Activated CD4-positive, alpha-beta T cell treated with anti-CD3 and anti-CD28 coated beads, Interleukin-2, amount 50 U/mL, for 4 hours (primary cell): ENCODE measurements at regions not wholly inside any gene's neighbourhood (a gene's known extent, or its start where the extent isn't known, plus 50 kb on each side); places are given as distances from the start of the nearest gene placed in this dataset.
"Not testable (repeated sequence)": the region's sequence is repeated elsewhere in the genome, so short reads cannot be mapped to it uniquely, and the experiment has no call there.

Experiments
- DNase-seq, 2 experiments: peaks; one replicate each; pipeline ENCODE4 v3.0.0-alpha.2; 2020

DNA sequence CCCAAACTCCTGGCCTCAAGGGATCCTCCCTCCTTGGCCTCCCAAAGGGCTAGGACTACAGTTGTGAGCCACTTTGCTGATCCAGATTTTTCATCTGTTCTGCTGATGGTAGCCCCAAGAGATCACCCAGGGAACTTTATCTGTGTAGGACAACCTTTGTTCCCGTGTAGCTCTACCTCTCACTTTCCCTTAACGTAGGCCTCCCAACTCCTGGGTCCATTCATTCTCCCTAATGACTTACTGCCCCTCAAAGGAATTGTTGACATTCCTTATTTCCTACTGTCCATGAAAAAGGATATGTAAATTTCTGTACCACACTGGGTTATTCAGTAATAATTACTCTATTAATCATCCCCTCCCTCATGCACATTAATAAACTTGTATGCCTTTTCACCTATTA is 51.0 kb upstream of the PHF24 start:
- no peak for DNase-seq

DNA sequence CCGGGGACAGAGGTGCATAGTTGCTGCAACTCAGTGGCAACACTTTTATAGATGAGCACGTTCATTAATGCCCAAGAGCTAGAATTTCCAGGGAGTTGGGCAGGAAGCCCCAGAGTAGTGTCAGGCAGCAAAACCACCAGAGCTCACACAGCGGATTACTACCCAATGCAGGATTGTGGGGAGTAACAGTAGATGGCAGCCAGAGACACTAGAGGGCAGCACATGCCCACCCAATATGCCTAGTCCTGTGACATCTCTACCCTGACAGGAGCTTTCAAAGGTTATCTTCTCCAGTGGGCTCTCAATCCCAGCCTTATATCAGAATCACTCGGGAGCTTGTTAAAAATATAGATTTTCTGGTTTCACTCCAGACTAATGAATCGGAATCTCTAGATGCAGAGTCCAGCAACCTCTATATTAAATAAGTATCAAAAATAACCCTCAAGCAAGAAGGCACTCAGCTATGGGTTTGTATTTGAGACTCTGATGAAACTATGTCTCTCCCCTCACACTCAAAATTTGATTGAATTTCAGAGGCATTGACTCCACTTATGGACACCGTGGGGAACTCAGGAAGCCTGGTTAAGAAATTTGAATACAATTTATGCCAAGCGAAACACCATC is 58.4 kb upstream of the PHF24 start:
- DNase-seq = peak; percentile 78 to 81

DNA sequence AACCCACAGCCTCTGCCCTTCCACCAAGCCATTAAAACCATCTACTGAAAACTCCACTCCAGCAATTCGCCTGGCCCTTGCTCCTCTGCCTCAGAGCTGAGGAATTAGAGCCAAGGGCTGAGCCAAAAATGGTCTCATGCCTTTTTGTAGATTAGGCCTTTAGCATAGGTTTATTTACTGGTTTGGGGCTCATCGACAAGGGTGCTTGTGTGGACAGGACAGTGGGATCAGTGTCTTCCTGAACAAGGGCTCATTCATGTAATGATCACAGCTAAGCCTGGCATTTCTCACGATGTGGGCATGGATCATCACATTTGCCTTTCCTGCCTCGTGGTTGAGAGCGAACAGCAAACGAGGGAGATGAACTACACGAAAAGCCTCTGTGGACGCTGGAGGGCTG is 59.2 kb upstream of the PHF24 start:
- DNase-seq = no peak

DNA sequence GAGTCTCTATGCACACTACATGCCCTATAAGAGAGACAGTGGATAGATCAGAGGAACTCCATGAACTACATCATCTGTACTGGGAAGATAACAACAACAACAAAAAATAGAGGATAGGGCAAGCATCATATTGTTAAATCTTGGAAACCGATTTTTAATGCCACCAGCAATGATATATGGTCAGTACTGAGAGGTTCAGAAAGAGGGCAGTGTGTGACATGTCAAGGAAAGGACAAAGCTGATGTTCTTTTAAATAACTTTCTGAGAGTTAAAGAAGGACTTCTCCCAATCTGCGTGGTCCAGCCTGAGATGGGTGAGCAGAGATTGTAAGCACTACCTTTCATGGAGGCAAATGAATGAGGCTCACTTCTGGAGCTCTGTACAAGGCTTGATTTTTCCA is 62.0 kb upstream of the PHF24 start:
- no peak for DNase-seq

DNA sequence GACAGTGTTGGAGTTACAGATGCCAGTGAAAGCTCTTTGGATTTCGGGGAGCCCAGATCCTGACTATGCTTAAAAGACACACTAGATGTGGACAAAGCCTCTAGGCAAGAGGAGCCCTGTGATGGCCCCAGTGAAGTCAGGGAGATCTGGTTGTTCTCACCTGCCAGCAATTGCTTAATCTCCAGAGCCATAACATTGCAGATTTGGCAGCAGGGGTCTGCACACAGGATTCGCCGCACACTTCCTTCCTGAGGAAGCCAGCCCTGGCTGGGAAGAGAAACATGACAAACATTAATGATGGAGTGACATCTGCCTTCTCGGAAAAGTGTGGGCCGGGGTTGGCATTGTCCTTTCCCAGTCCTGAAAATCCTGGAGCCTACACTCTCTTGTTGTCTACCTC is 65.2 kb upstream of the PHF24 start:
- no peak for DNase-seq

DNA sequence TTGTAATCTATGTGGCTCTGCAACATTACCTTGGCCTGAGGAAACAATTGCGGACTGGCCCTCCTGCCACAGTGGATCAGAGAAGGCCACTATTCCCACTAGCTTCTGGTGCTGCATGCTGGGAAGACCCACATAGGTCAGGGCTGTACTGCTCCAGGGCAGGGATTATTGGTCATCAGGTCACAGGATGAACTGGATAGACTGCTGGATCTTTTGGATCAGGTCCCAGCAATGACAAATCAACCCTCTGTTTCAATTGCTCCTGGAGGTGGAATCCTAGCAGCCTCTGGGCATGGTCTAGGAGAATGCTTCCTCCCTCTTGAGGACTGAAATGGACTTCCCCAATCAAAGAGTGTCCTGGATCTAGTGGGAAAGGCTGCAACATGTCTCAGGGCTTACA is 66.7 kb upstream of the PHF24 start:
- no peak for DNase-seq

GRCh38 chr9:34887841-34888240 is 70.2 kb upstream of the PHF24 start:
- DNase-seq = no peak

- DNase-seq = no peak
These were observed 73.3 kb upstream of the PHF24 start for GRCh38 chr9:34884747-34885189.

DNA sequence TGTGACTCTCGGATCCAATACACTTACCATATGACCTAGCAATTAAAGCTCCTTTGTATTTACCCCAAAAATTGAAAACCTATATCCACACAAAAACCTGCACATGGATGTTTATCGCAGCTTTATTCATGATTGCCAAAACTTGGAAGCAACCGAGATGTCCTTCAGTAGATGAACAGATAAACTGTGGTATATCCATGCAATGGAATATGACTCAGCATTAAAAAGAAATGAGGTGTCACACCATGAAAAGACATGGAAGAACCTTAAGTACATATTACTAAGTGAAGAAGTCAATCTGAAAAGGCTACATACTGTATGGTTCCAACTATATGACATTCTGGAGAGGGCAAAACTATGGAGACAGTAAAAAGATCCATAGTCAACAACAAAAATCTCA is 82.0 kb upstream of the PHF24 start:
- DNase-seq = no peak

- no peak for DNase-seq
These were observed 88.7 kb upstream of the PHF24 start for GRCh38 chr9:34869390-34869789.

DNA sequence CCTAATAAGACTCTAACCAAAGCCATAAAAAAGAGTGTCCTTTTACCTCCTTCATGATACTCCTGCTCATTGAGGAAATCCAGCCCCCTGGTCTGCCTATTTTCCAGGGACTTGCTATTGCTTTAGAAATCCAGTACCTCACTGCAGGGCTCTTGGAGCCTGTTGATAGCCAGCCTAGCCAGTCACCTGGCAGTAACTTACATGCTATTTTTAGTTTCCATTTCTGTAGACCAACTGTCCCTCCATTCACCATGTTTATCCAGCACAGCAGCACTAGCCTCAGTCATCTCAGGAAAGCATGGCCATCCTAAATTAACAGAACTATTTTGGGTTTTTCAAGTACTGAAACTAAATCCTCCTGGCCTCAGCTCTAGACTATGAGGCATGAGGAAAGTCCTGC is 91.5 kb upstream of the PHF24 start:
- no peak for DNase-seq

DNA sequence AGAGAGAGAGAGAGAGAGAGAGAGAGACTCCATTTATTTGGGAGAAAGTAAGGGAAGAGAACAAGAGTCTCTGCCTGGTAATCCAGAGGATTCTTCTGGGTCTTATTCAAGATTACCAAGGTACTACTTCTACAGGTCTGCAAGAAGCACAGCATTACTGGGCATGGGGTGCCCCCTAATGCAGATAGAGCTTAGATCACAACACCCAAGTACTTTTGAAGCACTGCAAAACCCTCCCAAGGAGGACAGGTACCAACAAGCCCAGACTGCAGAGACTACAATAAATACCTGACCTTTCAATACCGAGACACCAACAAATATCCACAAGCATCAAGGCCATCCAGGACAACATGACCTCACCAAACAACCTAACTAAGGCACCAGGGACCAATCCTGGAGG is 94.7 kb upstream of the PHF24 start:
- no peak for DNase-seq

GRCh38 chr9:34862836-34863235 is 95.2 kb upstream of the PHF24 start:
- no peak for DNase-seq

- no peak for DNase-seq
These were observed 96.0 kb upstream of the PHF24 start for GRCh38 chr9:34862043-34862442.

DNA sequence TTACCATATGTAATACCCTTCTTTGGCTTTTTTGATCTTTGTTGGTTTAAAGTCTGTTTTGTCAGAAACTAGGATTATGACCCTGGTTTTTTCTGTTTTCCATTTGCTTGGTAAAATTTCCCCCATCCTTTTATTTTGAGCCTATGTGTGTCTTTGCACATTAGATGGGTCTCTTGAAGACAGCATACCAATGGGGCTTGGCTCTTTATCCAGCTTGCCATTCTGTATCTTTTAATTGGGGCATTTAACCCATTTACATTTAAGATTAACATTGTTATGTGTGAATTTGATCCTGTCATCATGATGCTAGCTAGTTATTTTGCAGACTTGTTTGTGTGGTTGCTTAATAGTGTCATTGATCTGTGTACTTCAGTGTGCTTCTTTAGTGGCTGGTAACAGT is 103.1 kb upstream of the PHF24 start:
- not testable (repeated sequence) for DNase-seq

DNA sequence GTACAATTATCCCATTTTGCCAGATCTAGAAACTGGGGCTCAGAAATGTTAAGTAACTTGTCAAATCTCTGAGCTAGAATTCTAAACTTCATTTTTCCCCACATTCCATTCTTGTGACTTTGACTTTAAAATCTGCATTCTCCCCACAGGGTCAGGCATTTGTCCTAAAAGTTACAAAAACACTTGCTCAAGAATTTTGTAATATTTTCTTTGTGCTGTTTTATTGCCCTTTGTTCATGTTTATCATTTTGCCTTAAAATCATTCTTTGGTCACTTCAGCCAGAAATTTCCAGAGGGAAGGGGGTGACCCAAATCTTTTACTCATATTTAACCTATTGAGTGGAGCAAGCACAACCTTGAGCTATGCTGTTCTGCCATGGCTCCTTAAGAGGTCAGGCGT is 120.1 kb upstream of the CCL21 start:
- DNase-seq = no peak

DNA sequence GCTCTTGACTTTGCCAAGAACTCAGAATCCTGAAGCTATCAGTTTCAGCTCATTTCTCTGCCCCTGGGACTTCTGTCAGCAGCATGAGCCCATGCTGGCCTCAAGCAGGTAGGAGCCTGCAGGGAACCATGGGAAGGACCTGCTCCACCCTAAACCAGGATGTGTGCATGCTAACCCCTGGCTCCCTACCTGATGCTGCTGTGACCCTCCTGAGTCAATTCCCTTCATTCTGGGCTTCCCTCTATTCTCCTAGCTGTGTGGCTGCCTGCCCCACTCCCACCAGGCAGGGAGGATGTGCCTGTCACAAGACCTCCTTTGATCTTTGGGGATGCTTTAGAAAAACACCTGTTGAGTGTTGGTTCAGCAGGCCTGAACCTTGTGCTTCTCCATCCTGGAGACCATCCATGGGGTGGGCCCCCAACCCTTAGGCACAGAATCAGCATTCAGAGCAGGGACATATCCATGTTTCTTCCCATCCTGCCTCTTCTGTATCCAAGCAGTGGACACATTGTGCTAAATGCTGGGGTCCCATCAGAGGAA is 117.1 kb upstream of the CCL21 start:
- DNase-seq = no peak

- no peak for DNase-seq
These were observed 115.8 kb upstream of the CCL21 start for GRCh38 chr9:34825775-34826174.

DNA sequence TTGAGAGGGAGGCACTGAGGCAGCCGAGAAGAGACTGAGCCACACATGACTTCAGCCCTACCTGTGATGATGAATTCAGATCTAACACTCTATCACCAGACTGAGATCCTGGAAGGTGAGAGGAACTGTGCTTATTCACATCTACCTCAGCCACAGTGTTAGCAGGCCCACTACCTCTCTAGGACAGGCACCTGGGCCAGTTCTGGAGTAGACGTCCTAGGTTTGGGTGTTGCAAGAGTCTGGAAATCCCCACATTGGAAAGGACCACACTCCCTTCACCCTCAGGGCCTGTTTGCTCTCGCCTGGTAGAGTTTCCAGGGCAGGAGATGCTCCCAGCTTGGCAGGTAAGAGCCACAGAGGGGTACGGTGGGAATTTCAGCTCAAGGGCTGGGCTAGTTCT is 113.8 kb upstream of the CCL21 start:
- no peak for DNase-seq

DNA sequence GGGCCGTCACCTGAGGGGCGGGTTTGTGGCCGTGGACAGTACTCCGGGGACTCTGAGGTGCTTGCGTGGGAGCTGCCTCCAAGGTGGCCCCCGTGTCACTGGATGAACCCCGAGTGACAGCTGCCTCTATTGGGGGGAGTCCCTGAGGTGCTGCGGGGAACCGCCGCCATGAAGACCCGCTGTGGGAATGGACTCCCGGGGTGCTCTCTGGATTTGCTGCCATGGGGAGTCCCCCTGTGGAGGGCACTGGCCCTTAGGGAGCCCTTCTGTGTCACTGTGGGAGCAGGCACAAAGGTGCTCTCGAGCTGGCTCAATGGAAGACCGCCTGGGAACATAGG is 100.2 kb upstream of the CCL21 start:
- no peak for DNase-seq

DNA sequence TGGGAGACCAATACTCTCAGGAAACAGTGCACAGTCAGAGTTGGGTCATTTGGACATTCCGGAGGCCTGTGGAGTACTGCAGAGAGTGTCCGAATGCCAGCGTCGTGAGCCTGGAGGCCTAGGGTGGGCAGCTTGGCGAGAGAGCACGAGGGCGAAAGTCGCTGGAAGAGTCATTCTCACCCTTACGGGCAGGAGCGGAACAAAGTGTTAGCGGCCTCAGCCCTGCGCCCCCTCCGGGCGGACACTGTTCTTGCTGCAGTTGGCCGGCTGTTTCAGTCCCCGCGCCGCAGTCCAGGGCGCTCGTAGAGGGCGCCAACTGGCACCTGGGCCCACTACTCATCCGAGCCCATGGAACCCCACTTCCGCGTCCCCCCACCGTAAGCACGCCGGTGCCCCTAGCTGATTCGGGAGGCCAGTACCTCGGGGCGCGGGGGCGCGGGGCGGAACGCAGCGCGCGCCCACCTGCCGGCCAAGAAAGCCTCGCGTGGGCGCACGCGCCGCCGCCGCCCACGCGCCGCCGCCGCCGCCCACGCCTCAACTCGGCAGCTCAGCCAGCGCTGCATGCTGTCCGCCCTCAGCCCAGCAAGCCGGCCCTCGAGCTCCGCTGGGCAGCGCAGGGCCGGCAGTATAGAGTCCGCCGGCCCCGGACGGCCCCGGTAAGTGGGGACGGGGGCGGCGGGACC is 99.7 kb upstream of the CCL21 start:
- DNase-seq = no peak

- no peak for DNase-seq
These were observed 93.0 kb upstream of the CCL21 start for GRCh38 chr9:34802916-34803315.

DNA sequence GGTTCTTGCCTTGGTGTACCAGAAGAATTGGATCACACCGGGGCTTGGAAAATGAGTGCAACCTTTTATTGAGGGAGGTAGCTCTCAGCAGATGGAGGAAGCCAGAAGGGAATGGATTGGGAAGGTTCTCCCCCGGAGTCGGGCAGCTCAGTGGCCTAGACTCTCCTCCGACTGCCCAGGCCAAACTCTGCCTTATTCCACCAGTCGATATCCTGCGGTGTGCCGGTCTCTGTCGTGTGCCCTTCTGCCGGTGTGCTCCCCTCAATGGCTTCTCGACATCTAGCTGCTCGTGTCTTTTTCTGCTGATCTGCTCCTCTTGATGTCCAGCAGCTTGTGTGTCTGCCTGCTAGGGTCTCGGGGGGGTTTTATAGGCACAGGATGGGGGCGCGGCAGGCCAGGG is 87.4 kb upstream of the CCL21 start:
- DNase-seq = no peak

- DNase-seq = no peak
These were observed 87.0 kb upstream of the CCL21 start for GRCh38 chr9:34796924-34797323.

DNA sequence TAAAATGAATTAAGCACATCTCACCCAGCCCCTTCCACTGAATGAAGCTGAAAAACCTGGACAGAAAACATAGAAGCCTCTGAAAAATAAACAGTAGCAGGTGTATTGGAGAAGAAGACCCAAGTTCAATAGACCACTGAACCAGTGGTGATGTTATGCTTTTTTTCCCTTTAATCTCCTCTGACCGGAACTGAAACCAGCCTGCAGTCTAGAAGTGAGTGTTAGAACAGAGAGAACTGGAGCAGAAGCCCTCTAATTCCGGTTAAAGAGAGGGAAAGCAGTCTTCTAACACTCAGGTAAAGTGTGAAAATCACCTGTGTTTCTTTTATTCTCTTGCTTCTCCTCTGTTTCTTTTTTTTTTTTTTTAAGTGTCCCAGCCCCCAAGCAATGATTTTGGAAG is 83.5 kb upstream of the CCL21 start:
- no peak for DNase-seq
